OCI-LY3 (cell line): ENCODE measurements at regions not wholly inside any gene's neighbourhood (a gene's known extent, or its start where the extent isn't known, plus 50 kb on each side); places are given as distances from the start of the nearest gene placed in this dataset.

Source experiments
- H2AFZ ChIP-seq: fragments of 200-600, 300-600 bp; shearing (Covaris generic); 2 replicates; pipeline ENCODE4 v1.6.0; 2014; ENCODE audit warnings: antibody characterized with exemption, low read depth, low read length
- H3K27ac ChIP-seq: fragments of 200-600, 300-600 bp; sonication (generic); 2 replicates; pipeline ENCODE4 v1.5.1; 2014; ENCODE audit warnings: mild to moderate bottlenecking, low read length, moderate library complexity, mixed read lengths
- H3K27me3 ChIP-seq: fragments of 200-600, 300-600 bp; sonication (generic); 2 replicates; pipeline ENCODE4 v1.6.1; 2014; ENCODE audit warnings: low read depth, low read length, mixed read lengths
- H3K36me3 ChIP-seq: fragments of 200-600, 300-600 bp; sonication (generic); replicated peaks from 2 replicates; pipeline ENCODE3; 2014; ENCODE audit warnings: low read depth, low read length, mixed read lengths
- H3K4me1 ChIP-seq: fragments of 300-600, 200-600 bp; sonication (generic); 2 replicates; pipeline ENCODE4 v1.6.1; 2014; ENCODE audit warnings: low read length, mixed read lengths
- H3K4me2 ChIP-seq: fragments of 200-600, 300-600 bp; sonication (generic); 2 replicates; pipeline ENCODE4 v1.6.1; 2014; ENCODE audit warnings: low read length, mixed read lengths
- H3K4me3 ChIP-seq: fragments of 300-600, 200-600 bp; sonication (generic); 2 replicates; pipeline ENCODE4 v1.5.1; 2014; ENCODE audit warnings: antibody characterized with exemption, mild to moderate bottlenecking, low read length, moderate library complexity
- H3K79me2 ChIP-seq: fragments of 300-600, 200-600 bp; shearing (Covaris generic); 2 replicates; pipeline ENCODE4 v1.6.1; 2014; ENCODE audit warnings: mild to moderate bottlenecking, low read length, mixed read lengths
- H3K9ac ChIP-seq: fragments of 300-600, 200-600 bp; shearing (Covaris generic); 2 replicates; pipeline ENCODE4 v1.6.0; 2014; ENCODE audit warnings: mild to moderate bottlenecking, low read length, moderate library complexity
- H3K9me3 ChIP-seq: fragments of 200-600, 300-600 bp; shearing (Covaris generic); 2 replicates; pipeline ENCODE4 v1.6.1; 2014; ENCODE audit warnings: low read length, mixed read lengths; ENCODE audit not compliant: insufficient read depth
- H4K20me1 ChIP-seq: fragments of 200-600, 300-600 bp; sonication (generic); 2 replicates; pipeline ENCODE4 v1.6.1; 2016; ENCODE audit warnings: low read length, mixed read lengths; ENCODE audit not compliant: insufficient read depth
- CTCF ChIP-seq: fragments of 200-600, 300-600 bp; sonication (generic); IDR thresholded peaks from 2 replicates; pipeline ENCODE4 v1.5.1; 2014; ENCODE audit warnings: antibody characterized with exemption, low read length, low read depth
- EZH2phosphoT487 ChIP-seq: fragments of 200-600 bp; shearing (Covaris generic); IDR thresholded peaks from 2 replicates; pipeline ENCODE4 v1.6.1; 2018; ENCODE audit warnings: antibody characterized with exemption, mixed run types, low read depth

GRCh38 chrX:21255032-21255618, 119.1 kb upstream of the CNKSR2 start:
- no peak overlapping the region for H3K4me3 ChIP-seq
- H2AFZ ChIP-seq: no peak overlapping the region
- no peaks in the 10 kb centered on the region for H4K20me1 ChIP-seq
- H3K9ac ChIP-seq: no peak overlapping the region
- no peaks in the 10 kb centered on the region for H3K27me3 ChIP-seq
- no peaks in the 10 kb centered on the region for H3K9me3 ChIP-seq
- no peaks in the 10 kb centered on the region for H3K79me2 ChIP-seq
- peaks cover 20% of the 10 kb centered on the region for H3K4me1 ChIP-seq
- H3K27ac ChIP-seq: no peak overlapping the region
- TF ChIP-seq EZH2phosphoT487 (no peak), CTCF (no peak)
- H3K4me2 ChIP-seq: peak overlapping the region; percentile 53
- no peaks in the 10 kb centered on the region for H3K36me3 ChIP-seq

- Histone ChIP-seq H3K4me2 (no peak overlapping the region), H3K4me3 (no peak overlapping the region), H3K9me3 (no peaks in the 10 kb centered on the region), H3K27me3 (no peaks in the 10 kb centered on the region), H4K20me1 (no peaks in the 10 kb centered on the region), H3K9ac (no peak overlapping the region), H2AFZ (no peak overlapping the region), H3K4me1 (no peaks in the 10 kb centered on the region), H3K27ac (no peak overlapping the region), H3K79me2 (no peaks in the 10 kb centered on the region), H3K36me3 (no peaks in the 10 kb centered on the region)
- TF ChIP-seq CTCF: no peak
- no peak for TF ChIP-seq EZH2phosphoT487
Observed at GRCh38 chrX:21266949-21267348, 107.3 kb upstream of the CNKSR2 start.

- H3K4me1 ChIP-seq: no peaks in the 10 kb centered on the region
Observed at GRCh38 chrX:21276736-21277433, 97.3 kb upstream of the CNKSR2 start.

More at GRCh38 chrX:21276736-21277433, 97.3 kb upstream of the CNKSR2 start:
- no peak overlapping the region for H3K4me3 ChIP-seq
- no peaks in the 10 kb centered on the region for H3K79me2 ChIP-seq
- H4K20me1 ChIP-seq: no peaks in the 10 kb centered on the region
- no peaks in the 10 kb centered on the region for H3K9me3 ChIP-seq
- no peak overlapping the region for H2AFZ ChIP-seq
- TF ChIP-seq EZH2phosphoT487 (no peak), CTCF (no peak)
- H3K27me3 ChIP-seq: no peaks in the 10 kb centered on the region
- no peak overlapping the region for H3K9ac ChIP-seq
- H3K4me2 ChIP-seq: no peak overlapping the region
- H3K36me3 ChIP-seq: no peaks in the 10 kb centered on the region
- no peak overlapping the region for H3K27ac ChIP-seq
